Gastroesophageal sphincter (tissue), 3 donors: ENCODE measurements at regions not wholly inside any gene's neighbourhood (a gene's known extent, or its start where the extent isn't known, plus 50 kb on each side); places are given as distances from the start of the nearest gene placed in this dataset.

Source experiments
- CTCF ChIP-seq, 4 experiments: fragments of 200-600 bp in 2 of 4; fragments of 450-650 bp in 2 of 4; sonication (generic) in 1 of 4; IDR thresholded peaks; one replicate each; pipeline ENCODE4 v1.5.1; 2017 to 2019; ENCODE audit warnings: antibody characterized with exemption in 4 of 4, mild to moderate bottlenecking in 2 of 4, moderate library complexity in 2 of 4
- EP300 ChIP-seq: sonication (generic); formaldehyde crosslinking; IDR thresholded peaks from one replicate; pipeline ENCODE4 v1.6.1; 2017; ENCODE audit warnings: antibody characterized with exemption, mild to moderate bottlenecking
- POLR2A ChIP-seq, 2 donors: fragments of 450-650 bp; IDR thresholded peaks; one replicate each; pipeline ENCODE4 v1.6.1; 2017; ENCODE audit warnings: antibody characterized with exemption in 2 of 2, mild to moderate bottlenecking in 2 of 2, moderate library complexity in 1 of 2
- POLR2AphosphoS5 ChIP-seq: sonication (generic); formaldehyde crosslinking; IDR thresholded peaks from one replicate; pipeline ENCODE4 v1.6.1; 2017; ENCODE audit warnings: antibody characterized with exemption

GRCh38 chr5:84578226-84578625, 193.5 kb upstream of the EDIL3 start:
- TF ChIP-seq CTCF (IDR thresholded peaks at IDR 0.05) (no peak), POLR2A (IDR thresholded peaks at IDR 0.05) (no peak), EP300 (no peak), POLR2AphosphoS5 (no peak)
